Stimulated activated CD8-positive, alpha-beta memory T cell treated with anti-CD3 and anti-CD28 coated beads, Interleukin-15, amount 100 ng/mL, for 4 hours (primary cell): ENCODE measurements at regions not wholly inside any gene's neighbourhood (a gene's known extent, or its start where the extent isn't known, plus 50 kb on each side); places are given as distances from the start of the nearest gene placed in this dataset.
"Not testable (repeated sequence)": the region's sequence is repeated elsewhere in the genome, so short reads cannot be mapped to it uniquely, and the experiment has no call there.

Experiments used
- DNase-seq, 2 donors: peaks; one replicate each; pipeline ENCODE4 v3.0.0-alpha.2; 2020; ENCODE audit warnings: low read depth in 2 of 2

- no peak for DNase-seq
Observed at GRCh38 chr6:26173836-26174145, 86.6 kb downstream of the HFE start.

GRCh38 chr6:26175033-26175427 is 87.8 kb downstream of the HFE start:
- no peak for DNase-seq

- peak in 1 of 2 donors; percentile 31 for DNase-seq
Observed at GRCh38 chr6:26175428-26176181, 88.4 kb downstream of the HFE start.

GRCh38 chr6:26179675-26180074 is 92.4 kb downstream of the HFE start:
- no peak for DNase-seq

- no peak for DNase-seq
Observed at GRCh38 chr6:26180346-26180745, 93.1 kb downstream of the HFE start.

GRCh38 chr6:26183237-26183580 is 96.0 kb downstream of the HFE start:
- no peak for DNase-seq

- peak in 1 of 2 donors; percentile 19 for DNase-seq
Observed at GRCh38 chr6:26183581-26184366, 96.5 kb downstream of the HFE start.

GRCh38 chr6:26184367-26184891 is 97.2 kb downstream of the HFE start:
- no peak for DNase-seq

- no peak for DNase-seq
Observed at GRCh38 chr6:26185004-26185403, 97.8 kb downstream of the HFE start.

- no peak for DNase-seq
Observed at GRCh38 chr6:26185802-26186201, 98.6 kb downstream of the HFE start.

GRCh38 chr6:26186652-26187051 is 99.4 kb downstream of the HFE start:
- no peak for DNase-seq

GRCh38 chr6:26187292-26187691 is 100.1 kb downstream of the HFE start:
- no peak for DNase-seq

GRCh38 chr6:26187981-26188635 is 100.9 kb downstream of the HFE start:
- DNase-seq = no peak

- DNase-seq = not testable (repeated sequence)
Observed at GRCh38 chr6:26191512-26191911, 104.3 kb downstream of the HFE start.

- DNase-seq = no peak
Observed at GRCh38 chr6:26193467-26194328, 106.5 kb downstream of the HFE start.

- DNase-seq = no peak
Observed at GRCh38 chr6:26194329-26194701, 107.1 kb downstream of the HFE start.

- no peak for DNase-seq
Observed at GRCh38 chr6:26194816-26195375, 107.7 kb downstream of the HFE start.

- DNase-seq = peak; percentile 59 to 76
Observed at GRCh38 chr6:26195376-26195923, 108.2 kb downstream of the HFE start.

GRCh38 chr6:26195924-26196845 is 109.0 kb downstream of the HFE start:
- no peak for DNase-seq
